ENCODE measurements at regions not wholly inside any gene's neighbourhood (a gene's known extent, or its start where the extent isn't known, plus 50 kb on each side); places are given as distances from the start of the nearest gene placed in this dataset.

- TF ChIP-seq, protein P1, sequence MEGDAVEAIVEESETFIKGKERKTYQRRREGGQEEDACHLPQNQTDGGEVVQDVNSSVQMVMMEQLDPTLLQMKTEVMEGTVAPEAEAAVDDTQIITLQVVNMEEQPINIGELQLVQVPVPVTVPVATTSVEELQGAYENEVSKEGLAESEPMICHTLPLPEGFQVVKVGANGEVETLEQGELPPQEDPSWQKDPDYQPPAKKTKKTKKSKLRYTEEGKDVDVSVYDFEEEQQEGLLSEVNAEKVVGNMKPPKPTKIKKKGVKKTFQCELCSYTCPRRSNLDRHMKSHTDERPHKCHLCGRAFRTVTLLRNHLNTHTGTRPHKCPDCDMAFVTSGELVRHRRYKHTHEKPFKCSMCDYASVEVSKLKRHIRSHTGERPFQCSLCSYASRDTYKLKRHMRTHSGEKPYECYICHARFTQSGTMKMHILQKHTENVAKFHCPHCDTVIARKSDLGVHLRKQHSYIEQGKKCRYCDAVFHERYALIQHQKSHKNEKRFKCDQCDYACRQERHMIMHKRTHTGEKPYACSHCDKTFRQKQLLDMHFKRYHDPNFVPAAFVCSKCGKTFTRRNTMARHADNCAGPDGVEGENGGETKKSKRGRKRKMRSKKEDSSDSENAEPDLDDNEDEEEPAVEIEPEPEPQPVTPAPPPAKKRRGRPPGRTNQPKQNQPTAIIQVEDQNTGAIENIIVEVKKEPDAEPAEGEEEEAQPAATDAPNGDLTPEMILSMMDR (IDR thresholded peaks at IDR 0.05) = no peak
- TF ChIP-seq POLR2AphosphoS5 (IDR thresholded peaks at IDR 0.05) = no peak
Measured at GRCh38 chr3:3902161-3902560, 102.9 kb downstream of the LRRN1 start.

Measured in suprapubic skin (tissue), 3 donors.